HFF-Myc (cell line): ENCODE measurements at regions not wholly inside any gene's neighbourhood (a gene's known extent, or its start where the extent isn't known, plus 50 kb on each side); places are given as distances from the start of the nearest gene placed in this dataset.

Source experiments
- DNase-seq: peaks from one replicate; pipeline ENCODE4 v3.0.0-alpha.2; 2011; ENCODE audit warnings: low read depth; ENCODE audit errors: extremely low read depth
- H3K4me3 ChIP-seq: replicated peaks from 2 replicates; pipeline ENCODE4 v1.5.1; 2011; ENCODE audit warnings: low read depth, mild to moderate bottlenecking, control low read depth, low read length
- TF ChIP-seq, protein P1 (sequence below): IDR thresholded peaks from 2 replicates; pipeline ENCODE4 v1.5.1; 2012; ENCODE audit warnings: mild to moderate bottlenecking, low read depth, low read length, control low read depth; ENCODE audit errors: missing control alignments

DNA sequence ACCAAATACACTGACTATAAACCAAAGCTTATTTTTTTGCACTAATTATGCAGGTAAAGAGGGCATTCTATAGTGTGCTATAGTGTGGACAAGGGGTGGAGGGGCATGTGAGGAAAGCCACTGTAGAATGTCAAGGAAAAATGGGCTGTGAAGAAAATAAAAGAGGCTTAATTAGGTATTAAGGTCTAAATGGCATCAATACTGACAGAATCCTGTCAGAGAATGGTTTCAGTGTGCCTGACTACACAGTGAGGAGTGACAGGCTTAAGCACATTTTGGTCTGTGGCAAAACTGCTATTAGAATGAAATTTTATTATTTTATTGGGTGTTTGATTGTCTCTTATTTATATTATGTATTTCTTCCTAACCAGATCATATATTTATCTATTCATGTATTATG lies 787.6 kb upstream of the CELF4 start:
- TF ChIP-seq, protein P1, sequence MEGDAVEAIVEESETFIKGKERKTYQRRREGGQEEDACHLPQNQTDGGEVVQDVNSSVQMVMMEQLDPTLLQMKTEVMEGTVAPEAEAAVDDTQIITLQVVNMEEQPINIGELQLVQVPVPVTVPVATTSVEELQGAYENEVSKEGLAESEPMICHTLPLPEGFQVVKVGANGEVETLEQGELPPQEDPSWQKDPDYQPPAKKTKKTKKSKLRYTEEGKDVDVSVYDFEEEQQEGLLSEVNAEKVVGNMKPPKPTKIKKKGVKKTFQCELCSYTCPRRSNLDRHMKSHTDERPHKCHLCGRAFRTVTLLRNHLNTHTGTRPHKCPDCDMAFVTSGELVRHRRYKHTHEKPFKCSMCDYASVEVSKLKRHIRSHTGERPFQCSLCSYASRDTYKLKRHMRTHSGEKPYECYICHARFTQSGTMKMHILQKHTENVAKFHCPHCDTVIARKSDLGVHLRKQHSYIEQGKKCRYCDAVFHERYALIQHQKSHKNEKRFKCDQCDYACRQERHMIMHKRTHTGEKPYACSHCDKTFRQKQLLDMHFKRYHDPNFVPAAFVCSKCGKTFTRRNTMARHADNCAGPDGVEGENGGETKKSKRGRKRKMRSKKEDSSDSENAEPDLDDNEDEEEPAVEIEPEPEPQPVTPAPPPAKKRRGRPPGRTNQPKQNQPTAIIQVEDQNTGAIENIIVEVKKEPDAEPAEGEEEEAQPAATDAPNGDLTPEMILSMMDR, result no peak
- H3K4me3 ChIP-seq, result no peak overlapping the region
- no peak for DNase-seq

DNA sequence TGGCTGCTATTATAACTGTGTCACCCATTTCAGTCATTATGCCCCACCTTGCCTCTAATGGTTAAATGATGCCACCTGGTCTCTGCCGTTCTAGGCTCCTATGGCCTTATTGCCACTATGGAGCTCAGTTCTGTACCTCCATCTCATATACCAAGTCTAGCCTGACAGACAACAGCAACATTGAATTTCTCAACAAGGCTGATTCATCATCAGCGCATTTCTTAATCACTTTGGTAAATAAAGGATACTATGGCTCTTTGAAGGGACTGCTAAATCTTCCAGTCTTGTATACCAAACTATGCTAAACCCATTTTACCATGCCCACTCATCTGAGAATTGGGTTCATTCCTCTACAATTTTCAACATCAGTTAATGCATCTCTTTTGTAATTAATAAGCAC lies 784.5 kb upstream of the CELF4 start:
- TF ChIP-seq, protein P1, result no peak
- H3K4me3 ChIP-seq, result no peak overlapping the region
- no peak for DNase-seq

DNA sequence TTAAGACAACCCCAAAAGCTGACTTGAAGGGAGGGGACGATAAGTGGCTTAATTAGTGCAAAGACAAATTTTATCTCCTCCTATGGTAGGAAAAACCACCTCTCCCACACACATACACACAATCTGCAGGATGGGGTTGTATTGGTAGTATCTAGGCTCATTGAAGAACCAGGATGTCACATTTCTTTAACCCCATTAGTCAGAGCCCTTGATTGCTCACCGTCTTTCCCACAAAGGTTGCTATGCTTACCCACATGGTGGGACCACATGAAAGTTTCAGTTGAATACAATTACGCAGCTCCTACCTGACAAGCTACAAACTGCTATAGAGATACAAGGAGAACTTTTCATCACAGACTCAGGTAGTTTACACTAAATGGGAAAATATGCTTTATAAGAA lies 765.0 kb upstream of the CELF4 start:
- DNase-seq, result no peak
- TF ChIP-seq, protein P1, result no peak

DNA sequence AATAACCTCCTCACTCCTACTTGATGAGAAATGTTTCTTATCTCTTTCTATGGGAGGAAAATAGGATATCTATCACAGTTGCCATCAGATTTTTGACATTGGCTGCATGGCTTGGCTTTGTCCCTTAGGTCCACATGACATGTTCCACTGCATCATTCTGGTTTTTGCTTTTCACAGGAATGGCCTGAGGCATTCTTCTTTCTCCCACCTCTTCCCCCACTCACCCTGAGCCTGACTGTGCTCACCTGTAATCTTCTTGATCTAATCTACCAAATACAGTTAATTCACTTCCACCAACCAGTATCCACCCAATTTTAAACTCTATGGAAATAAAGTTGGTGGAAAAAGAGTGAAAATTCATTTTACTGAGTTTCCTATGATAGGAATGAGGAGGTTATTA lies 763.5 kb upstream of the CELF4 start:
- DNase-seq, result no peak

More for the DNA sequence above, 765.0 kb upstream of the CELF4 start:
- no peak overlapping the region for H3K4me3 ChIP-seq

DNA sequence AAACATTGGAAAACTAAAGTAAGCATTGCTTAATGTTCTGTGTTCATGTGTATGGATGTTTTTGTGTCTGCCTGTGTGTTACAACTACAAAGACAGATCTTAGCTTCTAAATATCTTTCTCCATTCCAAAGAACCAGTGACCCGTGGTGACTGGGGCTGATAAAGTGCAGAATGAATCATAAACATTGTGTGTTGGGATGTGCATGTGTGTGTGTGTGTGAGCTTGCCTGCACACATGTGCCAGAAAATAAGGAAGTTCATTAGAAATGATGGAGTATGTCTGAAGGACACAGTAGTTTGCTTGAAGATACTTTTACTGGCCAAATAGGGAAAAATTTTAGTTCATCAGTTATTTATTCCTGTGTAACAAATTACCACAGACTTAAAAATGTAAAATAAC lies 756.6 kb upstream of the CELF4 start:
- no peak for DNase-seq

More for the DNA sequence above, 763.5 kb upstream of the CELF4 start:
- H3K4me3 ChIP-seq, result no peak overlapping the region
- TF ChIP-seq, protein P1, result no peak

DNA sequence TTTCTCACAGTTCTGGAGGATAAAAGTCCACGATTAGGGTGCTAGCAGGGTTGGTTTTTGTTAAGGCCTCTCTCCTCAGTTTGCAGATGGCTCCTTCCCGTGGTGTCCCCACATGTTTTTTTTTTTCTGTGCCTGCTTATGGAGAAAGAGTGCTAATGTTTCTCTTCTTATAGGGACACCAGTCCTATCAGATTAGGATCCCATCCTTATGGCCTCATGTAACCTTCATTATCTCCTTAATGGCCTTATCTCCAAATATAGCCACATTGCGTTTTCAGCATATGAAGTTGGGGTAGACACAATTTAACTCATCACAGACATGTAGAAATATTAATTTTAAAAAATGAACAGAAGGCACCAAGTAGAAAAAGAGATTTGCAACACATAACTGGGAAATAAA lies 755.7 kb upstream of the CELF4 start:
- TF ChIP-seq, protein P1, result no peak
- DNase-seq, result no peak

More for the DNA sequence above, 756.6 kb upstream of the CELF4 start:
- TF ChIP-seq, protein P1, result no peak
- no peak overlapping the region for H3K4me3 ChIP-seq

DNA sequence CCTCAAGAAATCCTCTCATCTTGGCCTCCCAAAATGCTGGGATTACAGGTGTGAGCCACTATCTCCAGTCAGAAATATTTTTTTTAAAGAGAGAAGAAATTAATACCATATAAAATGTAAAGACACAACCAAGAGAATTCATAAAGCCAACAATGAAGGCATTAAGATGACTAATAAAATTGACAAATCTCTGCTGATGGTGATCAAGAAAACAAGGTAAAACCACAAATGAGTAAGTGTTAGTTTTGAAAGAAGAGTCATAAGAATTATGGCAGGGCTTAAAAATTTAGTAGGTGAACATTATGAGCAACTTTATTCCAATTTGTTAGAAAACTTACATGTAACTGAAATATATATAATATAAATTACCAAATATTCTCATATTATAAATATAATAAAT lies 752.8 kb upstream of the CELF4 start:
- DNase-seq, result no peak
- TF ChIP-seq, protein P1, result no peak
- H3K4me3 ChIP-seq, result no peak overlapping the region

More for the DNA sequence above, 755.7 kb upstream of the CELF4 start:
- no peak overlapping the region for H3K4me3 ChIP-seq
